ENCODE measurements at regions not wholly inside any gene's neighbourhood (a gene's known extent, or its start where the extent isn't known, plus 50 kb on each side); places are given as distances from the start of the nearest gene placed in this dataset.
"Not testable (repeated sequence)": the region's sequence is repeated elsewhere in the genome, so short reads cannot be mapped to it uniquely, and the experiment has no call there.

- no peak for DNase-seq
Measured at GRCh38 chr13:90882551-90882950, 464.9 kb upstream of the MIR17HG start.

- DNase-seq, result no peak
Measured at GRCh38 chr13:90883592-90883991, 463.9 kb upstream of the MIR17HG start.

GRCh38 chr13:90884066-90884465 lies 463.4 kb upstream of the MIR17HG start:
- DNase-seq, result no peak

- no peak for DNase-seq
Measured at GRCh38 chr13:90889906-90890834, 457.3 kb upstream of the MIR17HG start.

GRCh38 chr13:90891329-90891728 lies 456.2 kb upstream of the MIR17HG start:
- no peak for DNase-seq

GRCh38 chr13:90893199-90893598 lies 454.3 kb upstream of the MIR17HG start:
- DNase-seq, result not testable (repeated sequence)

GRCh38 chr13:90896002-90896401 lies 451.5 kb upstream of the MIR17HG start:
- DNase-seq, result no peak

GRCh38 chr13:90898811-90899210 lies 448.7 kb upstream of the MIR17HG start:
- no peak for DNase-seq

GRCh38 chr13:90899416-90899815 lies 448.1 kb upstream of the MIR17HG start:
- no peak for DNase-seq

- no peak for DNase-seq
Measured at GRCh38 chr13:90902255-90902654, 445.2 kb upstream of the MIR17HG start.

- DNase-seq, result no peak
Measured at GRCh38 chr13:90906554-90906953, 440.9 kb upstream of the MIR17HG start.

- no peak for DNase-seq
Measured at GRCh38 chr13:90908792-90909191, 438.7 kb upstream of the MIR17HG start.

- no peak for DNase-seq
Measured at GRCh38 chr13:90910018-90910639, 437.4 kb upstream of the MIR17HG start.

- DNase-seq, result no peak
Measured at GRCh38 chr13:90912247-90912646, 435.2 kb upstream of the MIR17HG start.

GRCh38 chr13:90918536-90918935 lies 429.0 kb upstream of the MIR17HG start:
- no peak for DNase-seq

- DNase-seq, result no peak
Measured at GRCh38 chr13:90919153-90919552, 428.3 kb upstream of the MIR17HG start.

GRCh38 chr13:90926459-90926858 lies 421.0 kb upstream of the MIR17HG start:
- DNase-seq, result no peak

GRCh38 chr13:90928109-90928508 lies 419.4 kb upstream of the MIR17HG start:
- no peak for DNase-seq

- no peak for DNase-seq
Measured at GRCh38 chr13:90933097-90933826, 414.2 kb upstream of the MIR17HG start.

- no peak for DNase-seq
Measured at GRCh38 chr13:90934741-90935140, 412.7 kb upstream of the MIR17HG start.

GRCh38 chr13:90938848-90939247 lies 408.6 kb upstream of the MIR17HG start:
- no peak for DNase-seq

GRCh38 chr13:90943946-90944345 lies 403.5 kb upstream of the MIR17HG start:
- DNase-seq, result no peak

GRCh38 chr13:90945146-90945545 lies 402.3 kb upstream of the MIR17HG start:
- not testable (repeated sequence) for DNase-seq

GRCh38 chr13:90946125-90946524 lies 401.4 kb upstream of the MIR17HG start:
- not testable (repeated sequence) for DNase-seq

All from NCI-H1417 treated with DMSO at 0.1 percent for 48 hours (cell line).